ENCODE measurements at regions not wholly inside any gene's neighbourhood (a gene's known extent, or its start where the extent isn't known, plus 50 kb on each side); places are given as distances from the start of the nearest gene placed in this dataset.
"Not testable (repeated sequence)": the region's sequence is repeated elsewhere in the genome, so short reads cannot be mapped to it uniquely, and the experiment has no call there.

GRCh38 chr10:94131885-94132284 lies 138.2 kb downstream of the PLCE1 start:
- no peak for DNase-seq

- no peak for DNase-seq
These were observed 139.5 kb downstream of the PLCE1 start for GRCh38 chr10:94133239-94133638.

DNA sequence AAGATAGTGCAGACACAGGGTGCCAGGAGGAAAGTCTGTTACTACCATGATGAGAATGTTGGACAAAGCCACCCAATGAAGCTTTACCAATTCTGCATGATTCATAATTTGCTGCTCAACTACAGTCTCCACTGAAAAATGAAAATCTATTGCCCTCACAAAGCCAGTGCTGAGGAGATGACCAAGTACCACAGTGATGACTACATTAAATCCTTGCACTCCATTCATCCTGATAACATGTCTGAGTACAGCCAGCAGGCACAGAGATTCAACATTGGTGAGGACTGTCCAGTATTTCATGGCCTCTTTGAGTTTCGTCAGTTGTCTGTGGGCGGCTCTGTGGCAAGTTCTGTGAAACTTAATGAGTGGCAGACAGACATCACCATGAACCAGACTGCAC lies 144.0 kb downstream of the PLCE1 start:
- no peak for DNase-seq

- DNase-seq, result no peak
These were observed 144.7 kb downstream of the PLCE1 start for GRCh38 chr10:94138391-94138790.

DNA sequence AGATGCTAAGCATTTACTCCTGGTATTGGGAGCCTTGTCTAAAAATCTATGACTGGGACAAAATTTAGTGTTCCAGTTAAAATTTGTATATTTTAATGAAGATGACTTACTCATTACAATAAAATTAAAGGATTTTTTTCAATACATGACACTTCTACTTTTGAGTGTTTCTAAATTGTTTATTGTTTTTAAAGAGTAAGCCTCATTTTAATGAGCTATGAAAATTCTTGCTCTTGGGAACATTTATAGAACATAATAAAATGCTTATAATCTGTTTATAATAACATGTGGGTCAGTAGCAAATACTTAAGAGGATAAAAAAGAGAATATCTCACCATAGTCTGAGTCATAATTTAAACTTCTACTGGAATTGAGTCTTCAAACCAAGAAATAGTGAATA lies 149.5 kb downstream of the PLCE1 start:
- no peak for DNase-seq

- DNase-seq, result no peak
These were observed 152.6 kb downstream of the PLCE1 start for GRCh38 chr10:94146313-94146712.

DNA sequence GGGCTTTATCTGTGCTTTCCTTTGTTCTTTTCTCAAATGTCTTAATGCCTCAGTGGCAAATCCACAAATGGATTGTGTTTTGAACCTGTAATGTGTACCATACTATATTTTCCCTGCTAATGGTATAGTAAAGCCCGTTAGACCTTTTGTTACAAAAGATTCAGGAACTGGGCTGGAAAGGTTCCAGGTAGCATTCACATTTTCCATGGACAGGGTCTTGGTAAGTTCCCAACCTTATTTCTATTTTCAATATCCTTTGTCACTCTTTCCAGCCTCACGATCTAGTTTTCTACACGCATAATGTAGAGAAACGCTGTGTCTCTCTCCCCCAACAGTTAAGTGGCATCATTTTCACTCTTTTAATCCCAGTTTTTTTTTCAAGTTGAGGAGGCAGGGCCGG lies 153.0 kb downstream of the PLCE1 start:
- DNase-seq, result no peak

DNA sequence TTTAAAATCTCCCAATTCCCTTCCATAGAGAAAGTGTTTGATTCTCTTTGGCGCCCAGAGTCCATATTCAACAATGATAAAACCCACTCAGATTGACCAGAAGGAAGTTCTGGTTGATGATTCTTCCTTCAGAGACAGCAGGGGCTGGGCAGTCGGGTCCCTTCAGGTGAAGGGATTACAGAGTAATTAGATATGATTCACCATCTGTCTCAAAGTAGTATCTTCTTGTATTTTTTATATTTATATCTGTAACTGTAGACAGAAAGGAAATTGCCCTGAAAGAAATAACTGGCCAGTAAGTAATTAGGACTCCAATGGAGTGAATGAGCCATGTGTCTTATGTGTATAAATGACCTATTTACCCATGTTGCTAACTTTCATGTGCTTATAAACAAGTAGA lies 156.0 kb downstream of the PLCE1 start:
- DNase-seq, result no peak

- no peak for DNase-seq
These were observed 156.9 kb downstream of the PLCE1 start for GRCh38 chr10:94150541-94151184.

DNA sequence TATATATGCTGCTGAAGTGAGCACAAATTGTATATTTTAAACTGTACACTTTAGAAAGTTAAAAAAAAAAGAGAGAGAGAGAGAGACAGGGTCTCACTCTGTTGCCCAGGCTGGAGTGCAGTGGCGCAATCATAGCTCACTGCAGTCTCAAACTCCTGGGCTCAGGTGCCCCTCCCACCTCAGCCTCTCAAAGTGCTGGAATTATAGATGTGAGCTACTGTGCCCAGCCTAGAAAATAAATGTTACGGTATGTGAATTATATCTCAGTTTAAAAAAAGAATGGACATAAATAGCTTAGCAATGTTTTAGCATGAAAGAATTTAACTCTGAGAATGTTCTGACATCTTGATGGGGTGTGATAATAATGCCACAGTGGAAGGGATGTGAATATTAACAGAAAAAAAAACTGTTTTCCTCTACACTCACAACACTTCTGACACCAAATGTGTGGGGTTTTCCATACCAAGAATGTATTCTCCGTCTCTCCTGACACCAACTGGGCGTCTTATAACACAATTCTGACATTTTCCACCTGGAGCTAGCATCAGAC lies 162.1 kb downstream of the PLCE1 start:
- DNase-seq, result no peak

DNA sequence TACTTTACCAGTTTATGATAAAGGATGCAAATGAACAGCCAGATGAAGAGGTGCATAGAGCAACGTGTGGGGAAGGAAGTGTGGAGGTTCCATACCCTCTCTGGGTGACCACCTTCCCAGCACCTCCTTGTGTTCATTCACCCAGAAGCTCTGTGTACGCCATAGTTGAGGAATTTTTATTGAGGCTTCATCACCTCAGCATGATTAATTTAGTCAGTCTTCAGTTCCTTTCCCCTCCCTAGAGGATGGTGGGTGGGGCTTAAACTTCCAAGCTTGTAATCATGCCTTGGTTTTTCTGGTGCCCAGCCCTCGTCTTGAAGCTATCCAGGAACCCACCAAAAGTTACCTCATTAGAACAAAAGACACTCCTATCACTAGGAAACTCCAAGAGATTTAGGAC lies 162.7 kb downstream of the PLCE1 start:
- DNase-seq, result no peak

- not testable (repeated sequence) for DNase-seq
These were observed 171.5 kb downstream of the PLCE1 start for GRCh38 chr10:94165158-94165611.

DNA sequence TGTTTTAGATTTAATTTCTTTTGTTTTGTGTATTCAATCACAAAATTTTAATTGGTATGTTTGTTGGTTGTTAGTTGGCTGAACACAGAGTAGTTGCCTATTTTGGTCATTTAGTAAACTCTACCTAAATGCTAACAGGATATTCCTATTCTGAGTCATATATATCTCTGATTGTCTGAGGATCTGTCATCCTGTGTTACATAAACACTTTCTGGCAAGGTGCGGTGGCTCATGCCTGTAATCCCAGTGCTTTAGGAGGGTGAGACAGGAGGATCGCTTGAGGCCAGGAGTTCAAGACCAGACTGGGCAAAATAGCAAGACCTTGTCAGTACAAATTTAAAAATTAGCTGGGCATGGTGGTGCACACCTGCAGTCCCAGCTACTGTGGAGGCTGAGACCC lies 178.6 kb downstream of the PLCE1 start:
- DNase-seq, result no peak

DNA sequence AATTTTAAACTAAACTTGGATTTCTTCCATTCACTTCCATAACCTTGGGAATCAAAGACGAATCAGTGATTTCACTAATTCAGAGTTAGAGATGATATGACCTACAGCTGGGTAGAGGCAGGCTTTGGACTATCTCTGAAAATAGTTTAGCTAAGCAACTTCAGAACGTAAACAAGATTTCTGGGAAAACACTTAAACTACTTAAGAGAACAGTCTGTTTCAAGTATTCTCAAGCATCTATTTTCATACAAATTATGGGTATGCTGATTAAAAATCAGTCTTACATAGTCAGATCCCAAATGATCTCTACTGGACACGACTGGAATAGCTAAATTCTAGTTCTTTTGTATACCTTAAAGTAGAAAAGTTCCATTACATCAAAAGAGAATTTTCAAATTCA lies 179.9 kb downstream of the PLCE1 start:
- no peak for DNase-seq

DNA sequence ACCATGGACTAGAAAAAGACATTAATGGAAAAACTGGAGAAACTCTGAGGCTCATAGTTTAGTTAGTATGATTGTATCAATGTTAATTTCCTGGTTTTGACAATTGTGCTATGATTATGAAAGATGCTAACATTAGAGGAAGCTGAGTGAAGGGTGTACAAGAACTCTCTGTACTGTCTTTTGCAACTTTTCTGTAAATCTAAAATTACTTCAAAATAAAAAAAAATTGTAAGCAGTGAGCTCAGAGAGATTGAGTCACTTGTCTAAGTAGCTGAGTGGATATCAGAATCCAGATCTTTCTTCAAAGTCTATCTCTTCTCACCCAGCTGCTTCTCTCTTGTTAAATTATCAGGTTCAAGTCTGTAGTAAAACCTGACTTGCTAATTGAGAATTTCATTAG lies 181.1 kb downstream of the PLCE1 start:
- DNase-seq, result no peak

GRCh38 chr10:94178475-94179253 lies 184.1 kb downstream of the NOC3L start:
- DNase-seq, result no peak

DNA sequence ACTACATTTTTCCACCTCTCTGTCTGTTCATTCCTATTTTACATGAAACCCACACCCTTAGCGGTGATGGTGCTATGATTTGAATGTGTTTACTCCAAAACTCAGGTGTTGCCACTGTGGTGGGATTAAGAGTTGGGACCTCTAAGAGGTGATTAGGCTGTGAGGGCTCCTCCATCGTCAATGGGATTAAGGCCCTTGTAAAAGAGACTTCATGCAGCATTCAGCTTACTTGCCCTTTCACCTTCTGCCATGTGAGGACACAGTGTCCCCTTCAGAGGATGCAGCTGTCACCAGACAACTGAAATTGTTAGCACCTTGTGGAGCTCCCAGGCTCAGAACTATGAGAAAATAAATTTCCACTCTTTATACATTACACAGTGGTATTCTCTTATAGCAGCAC lies 182.2 kb downstream of the NOC3L start:
- DNase-seq, result no peak

DNA sequence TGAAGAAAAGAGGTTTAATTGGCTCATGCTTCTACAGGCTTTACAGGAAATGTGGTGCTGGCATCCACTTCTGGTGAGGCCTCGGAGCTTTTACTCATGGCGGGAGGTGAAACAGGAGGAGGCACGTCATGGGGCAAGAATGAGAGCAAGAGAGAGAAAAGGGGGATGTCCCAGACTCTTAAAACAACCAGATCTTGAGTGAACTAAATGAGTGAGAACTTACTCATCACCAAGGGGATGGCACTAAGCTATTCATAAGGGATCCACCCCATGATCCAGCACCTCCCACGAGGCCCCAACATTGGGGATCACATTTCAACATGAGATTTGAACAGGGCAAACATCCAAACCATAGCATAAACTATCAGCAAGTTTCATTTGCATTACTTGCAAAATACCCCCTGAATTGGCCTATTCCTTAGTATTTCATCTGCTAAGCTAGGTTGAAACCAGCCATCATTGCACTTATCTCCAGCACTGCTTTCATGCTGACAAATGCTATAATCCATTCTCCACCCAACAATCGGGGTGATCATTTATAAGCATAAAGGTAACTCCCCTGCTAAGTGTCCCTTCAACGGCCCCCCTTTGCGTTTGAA lies 179.0 kb downstream of the NOC3L start:
- DNase-seq, result no peak

- DNase-seq, result no peak
These were observed 176.0 kb downstream of the NOC3L start for GRCh38 chr10:94186722-94187121.

DNA sequence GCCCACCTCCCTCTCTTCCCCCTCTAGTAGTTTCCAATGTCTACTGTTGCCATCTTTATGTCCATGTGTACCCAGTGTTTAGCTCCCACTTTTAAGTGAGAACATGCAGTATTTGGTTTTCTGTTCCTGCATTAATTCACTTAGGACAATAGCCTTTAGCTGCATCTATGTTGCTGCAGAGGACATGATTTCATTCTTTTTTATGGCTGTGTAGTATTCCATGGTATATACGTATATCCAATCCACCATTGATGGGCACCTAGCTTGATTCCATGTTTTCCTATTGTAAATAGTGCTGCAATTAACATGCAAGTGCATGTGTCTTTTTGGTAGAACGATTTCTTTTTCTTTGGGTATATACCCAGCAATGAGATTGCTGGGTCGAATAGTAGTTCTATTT lies 170.4 kb downstream of the NOC3L start:
- DNase-seq, result no peak

DNA sequence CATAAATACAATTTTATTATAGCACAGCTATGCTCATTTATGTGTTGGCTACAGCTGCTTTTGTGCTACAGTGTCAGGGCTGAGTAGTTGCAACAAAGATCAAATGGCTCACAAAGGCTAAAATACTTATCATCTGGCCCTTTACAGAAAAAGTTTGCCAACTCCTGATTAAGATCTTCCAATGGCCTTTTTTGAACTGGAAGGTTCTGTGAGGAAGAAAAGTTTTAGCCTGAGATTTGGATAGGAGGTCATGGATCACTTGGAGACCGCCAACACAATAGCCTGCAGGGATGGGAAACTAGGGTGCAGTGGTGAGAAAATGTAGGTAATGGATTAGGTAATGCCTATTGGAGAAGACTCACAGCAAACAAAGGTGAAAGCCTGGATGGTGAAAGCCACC lies 169.8 kb downstream of the NOC3L start:
- no peak for DNase-seq

GRCh38 chr10:94193466-94193924 lies 169.2 kb downstream of the NOC3L start:
- DNase-seq, result no peak

- no peak for DNase-seq
These were observed 168.5 kb downstream of the NOC3L start for GRCh38 chr10:94194256-94194655.

- no peak for DNase-seq
These were observed 165.5 kb downstream of the NOC3L start for GRCh38 chr10:94197241-94197640.
